ENCODE measurements at regions not wholly inside any gene's neighbourhood (a gene's known extent, or its start where the extent isn't known, plus 50 kb on each side); places are given as distances from the start of the nearest gene placed in this dataset.

DNA sequence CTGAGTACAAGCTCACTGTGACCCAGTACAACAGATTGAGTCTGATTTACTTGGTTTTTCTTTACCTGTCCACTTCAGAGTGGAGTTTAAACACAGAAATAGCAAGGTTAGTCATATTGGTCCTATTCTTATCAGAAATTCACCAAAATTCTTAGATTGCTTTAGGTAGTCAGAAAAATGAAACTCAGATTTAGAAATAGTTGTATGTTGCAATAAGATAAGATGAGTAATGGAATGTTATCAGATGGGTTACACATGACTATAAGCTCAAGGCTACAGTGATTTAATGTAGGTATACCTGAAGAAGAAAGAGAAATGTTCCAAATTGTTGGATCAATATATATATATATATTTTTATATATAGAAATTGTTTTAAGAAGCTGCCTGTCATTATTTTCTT, 524.1 kb downstream of the LRFN5 start:
- Mint-ChIP-seq H3K4me1 (peaks cover 3% of the 10 kb centered on the region), H3K9me3 (peaks cover 3% of the 10 kb centered on the region), H3K27ac (no peak overlapping the region), H3K27me3 (no peaks in the 10 kb centered on the region), H3K36me3 (ENCODE audit: low read depth) (no peaks in the 10 kb centered on the region), H3K4me3 (no peak overlapping the region)
- POLR2A ChIA-PET, result no interaction called here
- CTCF ChIA-PET, result no interaction called here
- DNase-seq, result no peak
- TF ChIP-seq, protein P1, sequence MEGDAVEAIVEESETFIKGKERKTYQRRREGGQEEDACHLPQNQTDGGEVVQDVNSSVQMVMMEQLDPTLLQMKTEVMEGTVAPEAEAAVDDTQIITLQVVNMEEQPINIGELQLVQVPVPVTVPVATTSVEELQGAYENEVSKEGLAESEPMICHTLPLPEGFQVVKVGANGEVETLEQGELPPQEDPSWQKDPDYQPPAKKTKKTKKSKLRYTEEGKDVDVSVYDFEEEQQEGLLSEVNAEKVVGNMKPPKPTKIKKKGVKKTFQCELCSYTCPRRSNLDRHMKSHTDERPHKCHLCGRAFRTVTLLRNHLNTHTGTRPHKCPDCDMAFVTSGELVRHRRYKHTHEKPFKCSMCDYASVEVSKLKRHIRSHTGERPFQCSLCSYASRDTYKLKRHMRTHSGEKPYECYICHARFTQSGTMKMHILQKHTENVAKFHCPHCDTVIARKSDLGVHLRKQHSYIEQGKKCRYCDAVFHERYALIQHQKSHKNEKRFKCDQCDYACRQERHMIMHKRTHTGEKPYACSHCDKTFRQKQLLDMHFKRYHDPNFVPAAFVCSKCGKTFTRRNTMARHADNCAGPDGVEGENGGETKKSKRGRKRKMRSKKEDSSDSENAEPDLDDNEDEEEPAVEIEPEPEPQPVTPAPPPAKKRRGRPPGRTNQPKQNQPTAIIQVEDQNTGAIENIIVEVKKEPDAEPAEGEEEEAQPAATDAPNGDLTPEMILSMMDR (IDR thresholded peaks at IDR 0.05), result no peak
- intact Hi-C loops (cut with micrococcal nuclease), result no loop called here
- no peak for ATAC-seq (ENCODE audit: low read depth)

DNA sequence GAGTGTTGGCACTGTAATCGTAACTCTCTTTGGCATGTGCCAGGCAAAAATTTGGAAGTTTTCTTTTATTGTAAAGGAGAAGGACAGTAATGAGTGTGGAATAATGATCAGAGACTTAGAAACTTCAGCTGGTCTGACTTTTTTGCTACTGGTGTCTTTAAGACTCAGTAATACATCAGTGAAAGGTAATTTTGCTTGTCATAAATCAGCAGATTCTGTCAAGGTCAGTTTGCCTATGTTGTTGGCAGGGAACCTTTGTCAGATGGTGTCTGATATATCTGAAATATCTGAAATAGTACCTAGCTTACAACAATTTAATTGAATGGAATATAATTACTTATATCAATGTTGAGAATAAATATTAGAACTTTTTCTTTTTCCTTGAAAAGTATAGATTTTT, 516.9 kb downstream of the LRFN5 start:
- Mint-ChIP-seq H3K36me3 (ENCODE audit: low read depth) (no peaks in the 10 kb centered on the region), H3K9me3 (peaks cover 5% of the 10 kb centered on the region), H3K4me3 (no peak overlapping the region), H3K4me1 (peaks cover 3% of the 10 kb centered on the region), H3K27me3 (no peaks in the 10 kb centered on the region), H3K27ac (no peak overlapping the region)
- ATAC-seq (ENCODE audit: low read depth), result no peak
- TF ChIP-seq, protein P1 (IDR thresholded peaks at IDR 0.05), result no peak
- DNase-seq, result no peak
- CTCF ChIA-PET, result no interaction called here
- POLR2A ChIA-PET, result no interaction called here
- intact Hi-C loops (cut with micrococcal nuclease), result no loop called here

DNA sequence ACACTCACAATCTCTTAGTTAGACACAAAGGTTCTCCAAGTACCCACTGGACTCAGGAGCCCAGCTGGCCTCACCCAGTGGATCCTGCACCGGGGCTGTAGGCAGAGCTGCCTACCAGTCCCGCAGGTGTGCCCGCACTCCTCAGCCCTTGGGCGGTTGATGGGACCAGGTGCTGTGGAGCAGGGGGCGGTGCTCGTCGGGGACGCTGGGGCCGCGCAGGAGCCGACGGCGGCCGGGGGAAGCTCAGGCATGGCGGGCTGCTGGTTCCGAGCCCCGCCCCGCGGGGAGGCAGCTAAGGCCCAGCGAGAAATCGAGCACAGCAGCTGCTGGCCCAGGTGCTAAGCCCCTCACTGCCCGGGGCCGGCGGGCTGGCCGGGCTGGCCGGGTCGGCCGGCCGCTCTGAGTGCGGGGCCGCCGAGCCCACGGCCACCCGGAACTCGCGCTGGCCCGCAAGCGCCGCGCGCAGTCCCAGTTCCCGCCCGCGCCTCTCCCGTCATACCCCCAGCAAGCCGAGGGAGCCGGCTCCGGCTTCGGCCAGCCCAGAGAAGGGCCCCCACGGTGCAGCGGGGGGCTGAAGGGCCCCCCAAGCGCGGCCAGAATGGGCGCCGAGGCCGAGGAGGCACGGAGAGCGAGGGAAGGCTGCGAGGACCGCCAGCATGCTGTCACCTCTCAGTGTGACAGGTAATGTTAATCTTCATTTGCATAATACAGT, 506.8 kb downstream of the LRFN5 start:
- intact Hi-C loops (cut with micrococcal nuclease), result loop anchor here (5.0 kb wide), 1 partner anchor 109 kb away; no protein-coding TSS in a partner anchor
- Mint-ChIP-seq H3K27me3 (no peaks in the 10 kb centered on the region), H3K4me1 (peaks cover 4% of the 10 kb centered on the region), H3K27ac (no peak overlapping the region), H3K9me3 (peaks cover 3% of the 10 kb centered on the region), H3K4me3 (no peak overlapping the region), H3K36me3 (ENCODE audit: low read depth) (no peaks in the 10 kb centered on the region)
- POLR2A ChIA-PET, result no interaction called here
- ATAC-seq (ENCODE audit: low read depth), result no peak
- CTCF ChIA-PET, result no interaction called here
- TF ChIP-seq, protein P1 (IDR thresholded peaks at IDR 0.05), result no peak
- DNase-seq, result no peak

DNA sequence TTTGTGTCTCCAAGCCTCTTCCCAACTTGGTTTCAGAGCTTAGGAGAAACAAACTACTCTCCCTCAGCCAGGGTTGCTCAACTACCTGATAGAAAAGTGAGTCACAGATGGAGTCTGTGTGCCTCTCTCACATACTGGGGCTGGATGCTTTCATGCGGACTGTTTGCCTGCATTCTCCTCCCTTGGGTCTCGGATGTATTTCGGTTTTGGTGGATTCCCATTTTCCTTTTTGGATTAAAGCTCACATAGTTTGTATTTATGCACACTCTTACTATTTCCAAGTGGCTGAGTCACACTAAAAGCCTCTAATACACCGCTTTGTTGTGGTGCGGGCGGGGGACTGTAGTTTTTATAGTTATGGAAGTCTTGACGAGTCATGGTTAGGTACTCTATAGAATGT, 505.4 kb downstream of the LRFN5 start:
- DNase-seq, result no peak
- Mint-ChIP-seq H3K27me3 (no peaks in the 10 kb centered on the region), H3K9me3 (peaks cover 3% of the 10 kb centered on the region), H3K27ac (no peak overlapping the region), H3K4me3 (no peak overlapping the region), H3K4me1 (peaks cover 4% of the 10 kb centered on the region), H3K36me3 (ENCODE audit: low read depth) (no peaks in the 10 kb centered on the region)
- POLR2A ChIA-PET, result no interaction called here
- intact Hi-C loops (cut with micrococcal nuclease), result loop anchor here (5.0 kb wide), 1 partner anchor 110 kb away; no protein-coding TSS in a partner anchor
- TF ChIP-seq, protein P1 (IDR thresholded peaks at IDR 0.05), result no peak
- CTCF ChIA-PET, result no interaction called here
- ATAC-seq (ENCODE audit: low read depth), result no peak

DNA sequence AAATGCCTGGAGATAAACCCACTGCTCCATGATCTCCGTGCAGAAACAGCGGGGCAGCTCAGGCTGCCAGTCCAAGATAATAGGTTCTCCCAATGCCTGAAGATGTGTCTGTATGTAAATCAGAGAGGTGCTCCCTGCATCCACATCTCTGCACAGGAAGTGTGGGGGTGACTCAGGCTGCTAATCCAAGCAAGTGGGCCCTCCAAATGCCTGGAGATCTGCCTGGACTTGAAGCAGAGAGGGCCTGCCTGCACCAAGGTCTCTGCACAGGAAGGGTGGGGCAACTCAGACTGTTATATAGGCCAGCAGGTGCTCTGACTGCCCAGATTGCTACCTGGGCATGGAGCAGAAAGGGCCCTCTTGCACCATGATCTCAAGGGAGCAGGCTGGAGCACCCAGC, 504.7 kb downstream of the LRFN5 start:
- Mint-ChIP-seq H3K27me3 (no peaks in the 10 kb centered on the region), H3K9me3 (peaks cover 3% of the 10 kb centered on the region), H3K36me3 (ENCODE audit: low read depth) (no peaks in the 10 kb centered on the region), H3K4me3 (no peak overlapping the region), H3K4me1 (peaks cover 4% of the 10 kb centered on the region), H3K27ac (no peak overlapping the region)
- ATAC-seq (ENCODE audit: low read depth), result no peak
- ChIA-PET POLR2A (no interaction called here), CTCF (interaction anchor here (1.0 to 1.4 kb wide), 2 partner anchors 167 to 1784 kb away, joined by 3 to 4 read pairs; no protein-coding TSS in a partner anchor)
- TF ChIP-seq, protein P1 (IDR thresholded peaks at IDR 0.05), result no peak
- no peak for DNase-seq
- intact Hi-C loops (cut with micrococcal nuclease), result loop anchor here (5.0 kb wide), 1 partner anchor 111 kb away; no protein-coding TSS in a partner anchor
